Trophoblast cell (in vitro differentiated cells and primary cell): ENCODE measurements at regions not wholly inside any gene's neighbourhood (a gene's known extent, or its start where the extent isn't known, plus 50 kb on each side); places are given as distances from the start of the nearest gene placed in this dataset.

Source experiments
- DNase-seq, 2 donors: peaks; one replicate each; pipeline ENCODE4 v3.0.0-alpha.2; 2016
- H2AFZ ChIP-seq: 2 replicates; pipeline ENCODE4 v1.6.1; 2013; ENCODE audit warnings: low read length, moderate library complexity, mild to moderate bottlenecking; ENCODE audit not compliant: insufficient read depth, poor library complexity
- H2AK5ac ChIP-seq: 2 replicates; pipeline ENCODE4 v1.6.1; 2013; ENCODE audit warnings: mild to moderate bottlenecking, low read length
- H2BK120ac ChIP-seq: 2 replicates; pipeline ENCODE4 v1.6.1; 2013; ENCODE audit warnings: low read length, mild to moderate bottlenecking, moderate library complexity; ENCODE audit not compliant: insufficient read depth, poor library complexity
- H2BK12ac ChIP-seq: 2 replicates; pipeline ENCODE4 v1.6.1; 2013; ENCODE audit warnings: mild to moderate bottlenecking, low read length, moderate library complexity
- H2BK5ac ChIP-seq: 2 replicates; pipeline ENCODE4 v1.6.1; 2013; ENCODE audit warnings: low read length, low read depth, moderate library complexity, mild to moderate bottlenecking; ENCODE audit not compliant: poor library complexity
- H3K14ac ChIP-seq: 2 replicates; pipeline ENCODE4 v1.6.1; 2013; ENCODE audit warnings: mild to moderate bottlenecking, low read length
- H3K18ac ChIP-seq: 2 replicates; pipeline ENCODE4 v1.6.1; 2013; ENCODE audit warnings: mild to moderate bottlenecking, low read length
- H3K23ac ChIP-seq: 2 replicates; pipeline ENCODE4 v1.6.1; 2013; ENCODE audit warnings: low read length
- H3K27ac ChIP-seq: 2 replicates; pipeline ENCODE4 v1.5.1; 2013; ENCODE audit warnings: low read depth, mild to moderate bottlenecking, inconsistent platforms, low read length, moderate library complexity
- H3K27me3 ChIP-seq: 2 replicates; pipeline ENCODE4 v1.6.1; 2013; ENCODE audit warnings: inconsistent platforms, mild to moderate bottlenecking, low read length, moderate library complexity; ENCODE audit not compliant: insufficient read depth
- H3K36me3 ChIP-seq, 2 experiments: 1 replicate in 1 of 2; 2 replicates in 1 of 2; pipeline ENCODE4 v1.6.1; 2013; ENCODE audit warnings: low read length in 2 of 2, mild to moderate bottlenecking in 2 of 2, moderate library complexity in 1 of 2; ENCODE audit not compliant: insufficient read depth in 2 of 2, control insufficient read depth in 1 of 2
- H3K4ac ChIP-seq: 2 replicates; pipeline ENCODE4 v1.6.1; 2013; ENCODE audit warnings: low read depth, mild to moderate bottlenecking, low read length, moderate library complexity
- H3K4me1 ChIP-seq, 2 experiments: 1 replicate in 1 of 2; 2 replicates in 1 of 2; pipeline ENCODE4 v1.6.1; 2013; ENCODE audit warnings: low read length in 2 of 2, mild to moderate bottlenecking in 2 of 2, moderate library complexity in 1 of 2; ENCODE audit not compliant: insufficient read depth in 2 of 2, control insufficient read depth in 1 of 2
- H3K4me2 ChIP-seq: 2 replicates; pipeline ENCODE4 v1.6.1; 2013; ENCODE audit warnings: inconsistent platforms, mild to moderate bottlenecking, low read length, moderate library complexity
- H3K4me3 ChIP-seq: 2 replicates; pipeline ENCODE4 v1.5.1; 2013; ENCODE audit warnings: mild to moderate bottlenecking, low read depth, low read length, inconsistent platforms
- H3K79me1 ChIP-seq: one replicate; pipeline ENCODE4 v1.6.1; 2013; ENCODE audit warnings: low read length
- H3K79me2 ChIP-seq: 2 replicates; pipeline ENCODE4 v1.6.1; 2013; ENCODE audit warnings: low read length, mild to moderate bottlenecking; ENCODE audit not compliant: control insufficient read depth, insufficient read depth, poor library complexity
- H3K9ac ChIP-seq: 2 replicates; pipeline ENCODE4 v1.6.1; 2013; ENCODE audit warnings: mild to moderate bottlenecking, low read length
- H3K9me3 ChIP-seq: 2 replicates; pipeline ENCODE4 v1.6.1; 2013; ENCODE audit warnings: low read depth, mild to moderate bottlenecking, control low read depth, inconsistent platforms, low read length; ENCODE audit not compliant: insufficient read depth
- H4K12ac ChIP-seq: 2 replicates; pipeline ENCODE4 v1.6.1; 2013; ENCODE audit warnings: low read depth, mild to moderate bottlenecking, low read length, moderate library complexity
- H4K8ac ChIP-seq: 2 replicates; pipeline ENCODE4 v1.6.1; 2013; ENCODE audit warnings: low read depth, mild to moderate bottlenecking, low read length, moderate library complexity
- H4K91ac ChIP-seq: one replicate; pipeline ENCODE4 v1.6.1; 2013; ENCODE audit warnings: low read depth, mild to moderate bottlenecking, low read length, moderate library complexity
- WGBS: extraction: QIAGEN DNeasy Blood & Tissue Kit; methylation state at CpG from one replicate; pipeline ENCODE4 v1.1.7; 2013; ENCODE audit warnings: missing lambda C conversion rate; ENCODE audit not compliant: insufficient read length, insufficient coverage; ENCODE audit errors: extremely low coverage; 5-methylcytosine and 5-hydroxymethylcytosine counted together

GRCh38 chr6:111925296-111925695 lies 52.0 kb upstream of the FYN start:
- peak overlapping the region; percentile 59 for H2AFZ ChIP-seq
- no peak overlapping the region for H2BK5ac ChIP-seq
- H3K9ac ChIP-seq: no peak overlapping the region

GRCh38 chr6:111926731-111927302 lies 53.6 kb upstream of the FYN start:
- Histone ChIP-seq H4K12ac (no peak overlapping the region), H4K91ac (no peak overlapping the region), H3K18ac (no peak overlapping the region), H3K79me1 (no peaks in the 10 kb centered on the region), H2BK120ac (no peak overlapping the region), H3K9me3 (no peaks in the 10 kb centered on the region), H3K27ac (no peak overlapping the region), H3K14ac (no peak overlapping the region), H2BK5ac (no peak overlapping the region), H2AFZ (no peak overlapping the region), H3K4me2 (no peak overlapping the region), H3K4ac (no peak overlapping the region), H2BK12ac (no peak overlapping the region), H3K36me3 (no peaks in the 10 kb centered on the region), H3K9ac (no peak overlapping the region), H3K23ac (no peak overlapping the region), H3K27me3 (no peaks in the 10 kb centered on the region), H2AK5ac (no peak overlapping the region), H4K8ac (no peak overlapping the region), H3K4me1 (no peaks in the 10 kb centered on the region), H3K79me2 (no peaks in the 10 kb centered on the region), H3K4me3 (no peak overlapping the region)
- DNase-seq: no peak
- no CpG with 5 or more reads among the region's 7 CpGs for WGBS

More at GRCh38 chr6:111925296-111925695, 52.0 kb upstream of the FYN start:
- Histone ChIP-seq H3K23ac (no peak overlapping the region), H3K9me3 (no peaks in the 10 kb centered on the region), H3K36me3 (no peaks in the 10 kb centered on the region), H3K4me1 (no peaks in the 10 kb centered on the region), H2AK5ac (no peak overlapping the region), H3K18ac (no peak overlapping the region), H3K4me3 (no peak overlapping the region), H3K4me2 (no peak overlapping the region), H4K8ac (no peak overlapping the region), H3K79me1 (no peaks in the 10 kb centered on the region), H3K79me2 (no peaks in the 10 kb centered on the region), H3K14ac (no peak overlapping the region), H3K27ac (no peak overlapping the region), H3K27me3 (no peaks in the 10 kb centered on the region), H4K91ac (no peak overlapping the region), H3K4ac (no peak overlapping the region), H2BK120ac (no peak overlapping the region), H4K12ac (no peak overlapping the region), H2BK12ac (no peak overlapping the region)
- DNase-seq: no peak

- H3K23ac ChIP-seq: no peak overlapping the region
- H2BK5ac ChIP-seq: no peak overlapping the region
- H2BK120ac ChIP-seq: no peak overlapping the region
- H4K12ac ChIP-seq: no peak overlapping the region
- H2AK5ac ChIP-seq: no peak overlapping the region
- no peak overlapping the region for H3K4me3 ChIP-seq
- DNase-seq: no peak
- H3K36me3 ChIP-seq: no peaks in the 10 kb centered on the region
- no peaks in the 10 kb centered on the region for H3K9me3 ChIP-seq
- no peak overlapping the region for H4K91ac ChIP-seq
- H3K9ac ChIP-seq: no peak overlapping the region
- no peak overlapping the region for H3K27ac ChIP-seq
- H3K4me2 ChIP-seq: no peak overlapping the region
- no peak overlapping the region for H3K14ac ChIP-seq
- H3K4me1 ChIP-seq: no peaks in the 10 kb centered on the region
- no peaks in the 10 kb centered on the region for H3K27me3 ChIP-seq
- no peak overlapping the region for H2BK12ac ChIP-seq
- no peak overlapping the region for H4K8ac ChIP-seq
- no peaks in the 10 kb centered on the region for H3K79me2 ChIP-seq
- no CpG with 5 or more reads among the region's 7 CpGs for WGBS
- no peak overlapping the region for H3K18ac ChIP-seq
- H3K79me1 ChIP-seq: no peaks in the 10 kb centered on the region
- no peak overlapping the region for H2AFZ ChIP-seq
- no peak overlapping the region for H3K4ac ChIP-seq
These were observed 54.1 kb upstream of the FYN start for GRCh38 chr6:111927321-111927720.

GRCh38 chr6:111928139-111928538 lies 54.9 kb upstream of the FYN start:
- H4K12ac ChIP-seq: no peak overlapping the region
- H3K14ac ChIP-seq: no peak overlapping the region
- no peak overlapping the region for H2BK5ac ChIP-seq
- no peak overlapping the region for H2BK12ac ChIP-seq
- H3K27me3 ChIP-seq: no peaks in the 10 kb centered on the region
- H3K9me3 ChIP-seq: no peaks in the 10 kb centered on the region
- no peak overlapping the region for H3K27ac ChIP-seq
- H2AFZ ChIP-seq: no peak overlapping the region
- no peak overlapping the region for H3K23ac ChIP-seq
- no peak overlapping the region for H3K4me2 ChIP-seq
- no peak overlapping the region for H4K8ac ChIP-seq
- H3K79me2 ChIP-seq: no peaks in the 10 kb centered on the region
- no peak overlapping the region for H2BK120ac ChIP-seq
- no peak overlapping the region for H3K9ac ChIP-seq
- DNase-seq: no peak
- no peak overlapping the region for H3K4ac ChIP-seq
- no peak overlapping the region for H3K4me3 ChIP-seq
- no peaks in the 10 kb centered on the region for H3K4me1 ChIP-seq
- H4K91ac ChIP-seq: no peak overlapping the region
- no peaks in the 10 kb centered on the region for H3K79me1 ChIP-seq
- 100% methylated on average over 1 of the region's 1 CpG for WGBS
- no peaks in the 10 kb centered on the region for H3K36me3 ChIP-seq
- no peak overlapping the region for H3K18ac ChIP-seq
- no peak overlapping the region for H2AK5ac ChIP-seq
